ENCODE measurements at regions not wholly inside any gene's neighbourhood (a gene's known extent, or its start where the extent isn't known, plus 50 kb on each side); places are given as distances from the start of the nearest gene placed in this dataset.

- DNase-seq (ENCODE audit: low read depth in 2 of 2, low spot score in 1 of 2), result no peak
Observed at GRCh38 chr16:82360024-82360783, 190.2 kb upstream of the MPHOSPH6 start.

GRCh38 chr16:82358606-82359221, 188.7 kb upstream of the MPHOSPH6 start:
- no peak for DNase-seq (ENCODE audit: low read depth in 2 of 2, low spot score in 1 of 2)

- no peak for DNase-seq (ENCODE audit: low read depth in 2 of 2, low spot score in 1 of 2)
Observed at GRCh38 chr16:82358161-82358560, 188.1 kb upstream of the MPHOSPH6 start.

GRCh38 chr16:82357237-82357636, 187.2 kb upstream of the MPHOSPH6 start:
- no peak for DNase-seq (ENCODE audit: low read depth in 2 of 2, low spot score in 1 of 2)

- DNase-seq (ENCODE audit: low read depth in 2 of 2, low spot score in 1 of 2), result no peak
Observed at GRCh38 chr16:82350560-82350959, 180.5 kb upstream of the MPHOSPH6 start.

GRCh38 chr16:82345318-82345717, 175.3 kb upstream of the MPHOSPH6 start:
- no peak for DNase-seq (ENCODE audit: low read depth in 2 of 2, low spot score in 1 of 2)

- no peak for DNase-seq (ENCODE audit: low read depth in 2 of 2, low spot score in 1 of 2)
Observed at GRCh38 chr16:82344157-82344556, 174.1 kb upstream of the MPHOSPH6 start.

GRCh38 chr16:82341146-82341669, 171.2 kb upstream of the MPHOSPH6 start:
- no peak for DNase-seq (ENCODE audit: low read depth in 2 of 2, low spot score in 1 of 2)

GRCh38 chr16:82340531-82340930, 170.5 kb upstream of the MPHOSPH6 start:
- DNase-seq (ENCODE audit: low read depth in 2 of 2, low spot score in 1 of 2), result no peak

- DNase-seq (ENCODE audit: low read depth in 2 of 2, low spot score in 1 of 2), result no peak
Observed at GRCh38 chr16:82337355-82337754, 167.3 kb upstream of the MPHOSPH6 start.

- no peak for DNase-seq (ENCODE audit: low read depth in 2 of 2, low spot score in 1 of 2)
Observed at GRCh38 chr16:82331974-82332750, 162.1 kb upstream of the MPHOSPH6 start.

GRCh38 chr16:82331397-82331796, 161.4 kb upstream of the MPHOSPH6 start:
- DNase-seq (ENCODE audit: low read depth in 2 of 2, low spot score in 1 of 2), result no peak

GRCh38 chr16:82329504-82330192, 159.6 kb upstream of the MPHOSPH6 start:
- no peak for DNase-seq (ENCODE audit: low read depth in 2 of 2, low spot score in 1 of 2)

- no peak for DNase-seq (ENCODE audit: low read depth in 2 of 2, low spot score in 1 of 2)
Observed at GRCh38 chr16:82328881-82329469, 159.0 kb upstream of the MPHOSPH6 start.

- DNase-seq (ENCODE audit: low read depth in 2 of 2, low spot score in 1 of 2), result no peak
Observed at GRCh38 chr16:82323171-82323570, 153.1 kb upstream of the MPHOSPH6 start.

GRCh38 chr16:82322177-82322576, 152.2 kb upstream of the MPHOSPH6 start:
- no peak for DNase-seq (ENCODE audit: low read depth in 2 of 2, low spot score in 1 of 2)

GRCh38 chr16:82319038-82319437, 149.0 kb upstream of the MPHOSPH6 start:
- no peak for DNase-seq (ENCODE audit: low read depth in 2 of 2, low spot score in 1 of 2)

- no peak for DNase-seq (ENCODE audit: low read depth in 2 of 2, low spot score in 1 of 2)
Observed at GRCh38 chr16:82317411-82318167, 147.6 kb upstream of the MPHOSPH6 start.

- no peak for DNase-seq (ENCODE audit: low read depth in 2 of 2, low spot score in 1 of 2)
Observed at GRCh38 chr16:82313754-82314153, 143.7 kb upstream of the MPHOSPH6 start.

GRCh38 chr16:82311528-82311927, 141.5 kb upstream of the MPHOSPH6 start:
- no peak for DNase-seq (ENCODE audit: low read depth in 2 of 2, low spot score in 1 of 2)
